ENCODE measurements at regions not wholly inside any gene's neighbourhood (a gene's known extent, or its start where the extent isn't known, plus 50 kb on each side); places are given as distances from the start of the nearest gene placed in this dataset.

DNA sequence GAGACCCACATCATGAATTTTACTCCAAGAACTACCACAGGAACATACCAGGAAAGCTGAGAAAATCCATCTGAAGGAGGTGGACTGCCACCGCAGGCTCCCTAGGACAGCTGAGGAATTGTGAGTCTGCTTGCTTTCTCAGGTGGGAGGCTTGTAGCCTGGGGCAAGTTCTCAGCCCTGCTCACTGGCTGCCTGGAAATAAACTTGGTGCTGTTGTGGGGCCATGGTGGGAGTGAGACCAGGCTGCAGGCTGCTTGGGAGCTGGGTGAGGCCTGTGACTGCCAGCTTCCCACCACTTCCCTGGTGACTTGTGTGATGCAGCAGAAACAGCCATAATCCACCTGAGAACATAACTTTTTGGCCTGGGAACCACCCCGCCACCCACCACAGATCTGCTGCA, 132.7 kb upstream of the RAG2 start:
- Histone ChIP-seq H2AFZ (ENCODE audit: low read depth, low read length, poor library complexity, severe bottlenecking) (no peak overlapping the region), H3K27me3 (ENCODE audit: insufficient read depth, low read length) (peaks cover 23% of the 10 kb centered on the region), H3K9me2 (ENCODE audit: insufficient read depth) (no peaks in the 10 kb centered on the region), H3K9me3 (ENCODE audit: control insufficient read depth in 1 of 2, insufficient read depth in 1 of 2, low read depth in 1 of 2, low read length in 2 of 2) (no peaks in the 10 kb centered on the region), H3K27ac (ENCODE audit: low read depth, low read length) (no peak overlapping the region), H3K9ac (ENCODE audit: low read length) (no peak overlapping the region), H4K20me1 (ENCODE audit: insufficient read depth) (no peaks in the 10 kb centered on the region), H3K4me3 (replicated peaks in 1 of 2; ENCODE audit: low read depth in 1 of 2, low read length in 2 of 2) (no peak overlapping the region), H3K4me1 (ENCODE audit: control insufficient read depth in 1 of 2, insufficient read depth in 2 of 2, low read length in 2 of 2) (no peaks in the 10 kb centered on the region), H3K4me2 (ENCODE audit: low read length) (no peak overlapping the region), H3K36me3 (ENCODE audit: control insufficient read depth in 1 of 2, insufficient read depth in 2 of 2, low read length in 2 of 2) (no peaks in the 10 kb centered on the region), H3K79me2 (ENCODE audit: insufficient read depth, low read length) (no peaks in the 10 kb centered on the region)
- TF ChIP-seq POLR2A (IDR thresholded peaks at IDR 0.05; ENCODE audit: borderline replicate concordance, extremely low read depth, insufficient read depth, insufficient read length) (no peak), JUND (IDR thresholded peaks at IDR 0.05) (no peak), FOSL1 (IDR thresholded peaks at IDR 0.05; ENCODE audit: low read depth) (no peak)
- TF ChIP-seq, protein P1, sequence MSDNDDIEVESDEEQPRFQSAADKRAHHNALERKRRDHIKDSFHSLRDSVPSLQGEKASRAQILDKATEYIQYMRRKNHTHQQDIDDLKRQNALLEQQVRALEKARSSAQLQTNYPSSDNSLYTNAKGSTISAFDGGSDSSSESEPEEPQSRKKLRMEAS (IDR thresholded peaks at IDR 0.05): no peak
- TF ChIP-seq, protein P2, sequence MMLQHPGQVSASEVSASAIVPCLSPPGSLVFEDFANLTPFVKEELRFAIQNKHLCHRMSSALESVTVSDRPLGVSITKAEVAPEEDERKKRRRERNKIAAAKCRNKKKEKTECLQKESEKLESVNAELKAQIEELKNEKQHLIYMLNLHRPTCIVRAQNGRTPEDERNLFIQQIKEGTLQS (IDR thresholded peaks at IDR 0.05): no peak
- no TSS peak for BruUV-seq (replicated peaks)
- ChIA-PET POLR2A (no interaction called here), CTCF (no interaction called here), RAD21 (ENCODE audit: low non-redundant PET in 1 of 2, low total read pairs in 2 of 2, uncharacterized antibody in 2 of 2, unreplicated experiment in 2 of 2) (no interaction called here)
- DNase-seq (ENCODE audit: low read depth, low spot score) (no peak), ATAC-seq (no peak)
- intact Hi-C loops (cut with micrococcal nuclease): no loop called here

DNA sequence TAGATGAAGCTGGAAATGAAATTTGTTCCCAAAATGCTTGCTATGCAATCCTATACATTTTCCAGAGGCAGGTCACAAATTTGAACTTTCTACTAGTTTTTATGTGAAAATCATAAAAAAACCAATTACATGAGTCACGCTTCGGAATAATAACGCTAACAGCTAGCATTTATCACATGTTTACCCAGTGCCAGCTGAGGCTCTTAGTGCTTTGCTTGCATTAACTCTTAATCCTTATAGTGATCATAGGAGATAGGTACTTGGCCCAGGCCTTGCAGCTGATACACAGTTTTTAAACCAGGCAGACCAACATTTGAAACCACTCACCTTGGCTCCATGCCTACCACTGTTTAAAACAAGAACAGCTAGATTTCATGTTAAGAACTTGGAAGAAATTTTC, 131.8 kb upstream of the RAG2 start:
- ChIA-PET POLR2A (no interaction called here), RAD21 (ENCODE audit: low non-redundant PET in 1 of 2, low total read pairs in 2 of 2, uncharacterized antibody in 2 of 2, unreplicated experiment in 2 of 2) (no interaction called here), CTCF (interaction anchor here (1.0 kb wide), 1 partner anchor 16 kb away, joined by 5 read pairs; no protein-coding TSS in a partner anchor)
- peaks cover 24% of the 10 kb centered on the region for H3K27me3 ChIP-seq (ENCODE audit: insufficient read depth, low read length)
- BruUV-seq (replicated peaks): no TSS peak
- TF ChIP-seq EZH2phosphoT487 (IDR thresholded peaks at IDR 0.05; ENCODE audit: borderline replicate concordance) (no peak), ELF1 (IDR thresholded peaks at IDR 0.05; ENCODE audit: borderline replicate concordance, low read depth) (no peak), RAD21 (IDR thresholded peaks at IDR 0.05; ENCODE audit: low read depth) (no peak), FOSL1 (IDR thresholded peaks at IDR 0.05; ENCODE audit: low read depth) (no peak), CEBPB (IDR thresholded peaks at IDR 0.05; ENCODE audit: low read depth) (no peak), TCF7L2 (IDR thresholded peaks at IDR 0.05; ENCODE audit: borderline replicate concordance, extremely low read depth, insufficient read depth, insufficient read length) (no peak)
- TF ChIP-seq, protein P3, sequence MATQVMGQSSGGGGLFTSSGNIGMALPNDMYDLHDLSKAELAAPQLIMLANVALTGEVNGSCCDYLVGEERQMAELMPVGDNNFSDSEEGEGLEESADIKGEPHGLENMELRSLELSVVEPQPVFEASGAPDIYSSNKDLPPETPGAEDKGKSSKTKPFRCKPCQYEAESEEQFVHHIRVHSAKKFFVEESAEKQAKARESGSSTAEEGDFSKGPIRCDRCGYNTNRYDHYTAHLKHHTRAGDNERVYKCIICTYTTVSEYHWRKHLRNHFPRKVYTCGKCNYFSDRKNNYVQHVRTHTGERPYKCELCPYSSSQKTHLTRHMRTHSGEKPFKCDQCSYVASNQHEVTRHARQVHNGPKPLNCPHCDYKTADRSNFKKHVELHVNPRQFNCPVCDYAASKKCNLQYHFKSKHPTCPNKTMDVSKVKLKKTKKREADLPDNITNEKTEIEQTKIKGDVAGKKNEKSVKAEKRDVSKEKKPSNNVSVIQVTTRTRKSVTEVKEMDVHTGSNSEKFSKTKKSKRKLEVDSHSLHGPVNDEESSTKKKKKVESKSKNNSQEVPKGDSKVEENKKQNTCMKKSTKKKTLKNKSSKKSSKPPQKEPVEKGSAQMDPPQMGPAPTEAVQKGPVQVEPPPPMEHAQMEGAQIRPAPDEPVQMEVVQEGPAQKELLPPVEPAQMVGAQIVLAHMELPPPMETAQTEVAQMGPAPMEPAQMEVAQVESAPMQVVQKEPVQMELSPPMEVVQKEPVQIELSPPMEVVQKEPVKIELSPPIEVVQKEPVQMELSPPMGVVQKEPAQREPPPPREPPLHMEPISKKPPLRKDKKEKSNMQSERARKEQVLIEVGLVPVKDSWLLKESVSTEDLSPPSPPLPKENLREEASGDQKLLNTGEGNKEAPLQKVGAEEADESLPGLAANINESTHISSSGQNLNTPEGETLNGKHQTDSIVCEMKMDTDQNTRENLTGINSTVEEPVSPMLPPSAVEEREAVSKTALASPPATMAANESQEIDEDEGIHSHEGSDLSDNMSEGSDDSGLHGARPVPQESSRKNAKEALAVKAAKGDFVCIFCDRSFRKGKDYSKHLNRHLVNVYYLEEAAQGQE (IDR thresholded peaks at IDR 0.05; ENCODE audit: low read depth): no peak
- TF ChIP-seq, protein P1 (IDR thresholded peaks at IDR 0.05): no peak
- no peak overlapping the region for H3K4me2 ChIP-seq (ENCODE audit: low read length)
- H3K36me3 ChIP-seq (ENCODE audit: control insufficient read depth in 1 of 2, insufficient read depth in 2 of 2, low read length in 2 of 2): no peaks in the 10 kb centered on the region
- no peaks in the 10 kb centered on the region for H3K9me2 ChIP-seq (ENCODE audit: insufficient read depth)
- intact Hi-C loops (cut with micrococcal nuclease): no loop called here
- H3K4me1 ChIP-seq (ENCODE audit: control insufficient read depth in 1 of 2, insufficient read depth in 2 of 2, low read length in 2 of 2): no peaks in the 10 kb centered on the region
- DNase-seq (ENCODE audit: low read depth, low spot score) (no peak), ATAC-seq (no peak)
- H3K9ac ChIP-seq (ENCODE audit: low read length): no peak overlapping the region
- H3K9me3 ChIP-seq (ENCODE audit: control insufficient read depth in 1 of 2, insufficient read depth in 1 of 2, low read depth in 1 of 2, low read length in 2 of 2): no peaks in the 10 kb centered on the region
- H4K20me1 ChIP-seq (ENCODE audit: insufficient read depth): no peaks in the 10 kb centered on the region
- no peak overlapping the region for H3K27ac ChIP-seq (ENCODE audit: low read depth, low read length)
- H2AFZ ChIP-seq (ENCODE audit: low read depth, low read length, poor library complexity, severe bottlenecking): no peak overlapping the region
- no peak overlapping the region for H3K4me3 ChIP-seq (replicated peaks in 1 of 2; ENCODE audit: low read depth in 1 of 2, low read length in 2 of 2)
- no peaks in the 10 kb centered on the region for H3K79me2 ChIP-seq (ENCODE audit: insufficient read depth, low read length)
